H1 (cell line): ENCODE measurements at regions not wholly inside any gene's neighbourhood (a gene's known extent, or its start where the extent isn't known, plus 50 kb on each side); places are given as distances from the start of the nearest gene placed in this dataset.

Experiments used
- CTCF ChIA-PET: fragments of 300-600 bp; sonication (Branson Sonifier 250); formaldehyde crosslinking; loops from one replicate; lab custom pipeline; 2021; ENCODE audit not compliant: partially characterized antibody; lab: Charles Lee
- POLR2A ChIA-PET: fragments of 300-600 bp; sonication (Branson Sonifier 250); formaldehyde crosslinking; loops from one replicate; lab custom pipeline; 2021; ENCODE audit warnings: inconsistent platforms; ENCODE audit not compliant: partially characterized antibody; lab: Charles Lee
- DNase-seq, 2 experiments: peaks; one replicate each; pipeline versions ENCODE4 v3.0.0 to v3.0.0-alpha.2; 2010 to 2022; ENCODE audit warnings: low spot score in 2 of 2, low read depth in 1 of 2, mixed read lengths in 1 of 2
- FAIRE-seq: peaks from 2 replicates; lab custom pipeline; 2011; peaks lifted over from hg19 to GRCh38; lab: Jason Lieb, UNC
- H2AFZ ChIP-seq: 2 replicates; pipeline ENCODE4 v1.8.1; 2012; ENCODE audit warnings: low read length, inconsistent platforms
- H2AK5ac ChIP-seq: 2 replicates; pipeline ENCODE4 v1.6.1; 2013; ENCODE audit warnings: low read depth, low read length
- H2BK120ac ChIP-seq: replicated peaks from 2 replicates; pipeline ENCODE3; 2013; ENCODE audit warnings: low read depth, low read length, inconsistent platforms
- H2BK12ac ChIP-seq: 2 replicates; pipeline ENCODE4 v1.6.1; 2013; ENCODE audit warnings: low read depth, low read length
- H2BK15ac ChIP-seq: 2 replicates; pipeline ENCODE4 v1.6.1; 2013; ENCODE audit warnings: low read length
- H2BK20ac ChIP-seq: 2 replicates; pipeline ENCODE4 v1.6.1; 2013; ENCODE audit warnings: low read length
- H2BK5ac ChIP-seq: 2 replicates; pipeline ENCODE4 v1.6.1; 2013; ENCODE audit warnings: low read depth, low read length
- H3K14ac ChIP-seq: 2 replicates; pipeline ENCODE4 v1.6.1; 2013; ENCODE audit warnings: inconsistent platforms; ENCODE audit not compliant: insufficient read length
- H3K18ac ChIP-seq: 2 replicates; pipeline ENCODE4 v1.6.1; 2013; ENCODE audit warnings: low read length; ENCODE audit errors: extremely low read depth
- H3K23ac ChIP-seq: 2 replicates; pipeline ENCODE4 v1.6.1; 2013; ENCODE audit warnings: inconsistent platforms; ENCODE audit not compliant: insufficient read length
- H3K23me2 ChIP-seq: 2 replicates; pipeline ENCODE4 v1.6.1; 2013; ENCODE audit warnings: low read depth, low read length
- H3K27ac ChIP-seq: 2 replicates; pipeline ENCODE4 v1.6.1; 2011; ENCODE audit warnings: low read depth, low read length, inconsistent platforms
- H3K27me3 ChIP-seq, 4 experiments: replicated peaks in 1 of 4; 1 replicate in 1 of 4; 2 replicates in 3 of 4; pipeline versions ENCODE4 v1.6.1 to v1.8.1; 2011 to 2013; ENCODE audit warnings: low read length in 3 of 4, mild to moderate bottlenecking in 3 of 4, inconsistent platforms in 2 of 4, mixed read lengths in 2 of 4, moderate library complexity in 1 of 4; ENCODE audit not compliant: control insufficient read depth in 3 of 4, insufficient read depth in 3 of 4; ENCODE audit errors: extremely low read depth in 1 of 4
- H3K36me3 ChIP-seq, 4 experiments: 2 replicates each; pipeline versions ENCODE4 v1.6.1 to v1.8.1; 2011 to 2013; ENCODE audit warnings: mild to moderate bottlenecking in 4 of 4, low read length in 3 of 4, moderate library complexity in 2 of 4, control low read depth in 1 of 4, inconsistent platforms in 1 of 4; ENCODE audit not compliant: insufficient read depth in 4 of 4, control insufficient read depth in 2 of 4
- H3K4ac ChIP-seq: replicated peaks from 2 replicates; pipeline ENCODE3; 2013; ENCODE audit warnings: low read length, low read depth, mixed read lengths, inconsistent platforms; ENCODE audit not compliant: insufficient read length
- H3K4me1 ChIP-seq, 4 experiments: replicated peaks in 1 of 4; 1 replicate in 1 of 4; 2 replicates in 3 of 4; pipeline versions ENCODE4 v1.6.1 to v1.8.1; 2011 to 2013; ENCODE audit warnings: low read length in 3 of 4, inconsistent platforms in 2 of 4, mixed read lengths in 1 of 4; ENCODE audit not compliant: insufficient read depth in 4 of 4, control insufficient read depth in 3 of 4
- H3K4me2 ChIP-seq, 2 experiments: 2 replicates each; pipeline versions ENCODE4 v1.6.1 to v1.8.1; 2011 to 2013; ENCODE audit warnings: low read depth in 2 of 2, low read length in 2 of 2, control low read depth in 1 of 2, inconsistent platforms in 1 of 2, mild to moderate bottlenecking in 1 of 2; ENCODE audit not compliant: insufficient read depth in 1 of 2
- H3K4me3 ChIP-seq, 4 experiments: fragments of 200-600, 300-600 bp in 1 of 4; sonication (generic), shearing (Covaris generic), sonication (Bioruptor Twin) in 1 of 4; 2 replicates each; pipeline versions ENCODE4 v1.5.1 to v1.8.1; 2011 to 2016; ENCODE audit warnings: low read length in 4 of 4, low read depth in 3 of 4, control low read depth in 2 of 4, inconsistent platforms in 2 of 4, mild to moderate bottlenecking in 2 of 4, mixed read lengths in 1 of 4, moderate library complexity in 1 of 4; ENCODE audit not compliant: insufficient read depth in 2 of 4; ENCODE audit errors: extremely low read depth in 1 of 4
- H3K56ac ChIP-seq: replicated peaks from 2 replicates; pipeline ENCODE3; 2013; ENCODE audit warnings: low read depth, mild to moderate bottlenecking, mixed read lengths, low read length, inconsistent platforms; ENCODE audit not compliant: insufficient read length
- H3K79me1 ChIP-seq: 2 replicates; pipeline ENCODE4 v1.6.1; 2013; ENCODE audit warnings: low read depth, low read length, control low read depth
- H3K79me2 ChIP-seq, 2 experiments: 2 replicates each; pipeline versions ENCODE4 v1.6.1 to v1.8.1; 2012 to 2013; ENCODE audit warnings: low read length in 2 of 2, mild to moderate bottlenecking in 2 of 2, inconsistent platforms in 1 of 2; ENCODE audit not compliant: insufficient read depth in 2 of 2, control insufficient read depth in 1 of 2
- H3K9ac ChIP-seq, 4 experiments: replicated peaks in 1 of 4; 1 replicate in 1 of 4; 2 replicates in 3 of 4; pipeline versions ENCODE4 v1.6.1 to v1.8.1; 2011 to 2013; ENCODE audit warnings: low read depth in 3 of 4, low read length in 3 of 4, control low read depth in 2 of 4, mild to moderate bottlenecking in 2 of 4, moderate library complexity in 2 of 4, inconsistent platforms in 1 of 4; ENCODE audit errors: extremely low read depth in 1 of 4
- H3K9me3 ChIP-seq, 2 experiments: 2 replicates each; pipeline versions ENCODE4 v1.6.1 to v1.8.1; 2012 to 2013; ENCODE audit warnings: mild to moderate bottlenecking in 2 of 2, moderate library complexity in 2 of 2, control low read depth in 1 of 2, inconsistent platforms in 1 of 2, low read depth in 1 of 2, low read length in 1 of 2, mixed read lengths in 1 of 2; ENCODE audit not compliant: insufficient read depth in 2 of 2
- H4K20me1 ChIP-seq, 2 experiments: replicated peaks in 1 of 2; 2 replicates each; pipeline versions ENCODE3 to v1.8.1; 2011 to 2013; ENCODE audit warnings: inconsistent platforms in 2 of 2, low read length in 2 of 2, mild to moderate bottlenecking in 1 of 2; ENCODE audit not compliant: insufficient read depth in 2 of 2, control insufficient read depth in 1 of 2
- H4K5ac ChIP-seq: 2 replicates; pipeline ENCODE4 v1.6.1; 2013; ENCODE audit warnings: low read length, low read depth, mixed read lengths, inconsistent platforms; ENCODE audit not compliant: insufficient read length
- H4K8ac ChIP-seq: 2 replicates; pipeline ENCODE4 v1.8.0; 2013; ENCODE audit warnings: mild to moderate bottlenecking, moderate library complexity, low read length, inconsistent platforms; ENCODE audit not compliant: insufficient read depth; ENCODE audit errors: extremely low read depth
- H4K91ac ChIP-seq: replicated peaks from 2 replicates; pipeline ENCODE3; 2013; ENCODE audit warnings: low read length, mixed read lengths, inconsistent platforms; ENCODE audit not compliant: insufficient read length
- WGBS, 2 experiments: shearing (Covaris generic) in 1 of 2; methylation state at CpG; one replicate each; pipeline versions ENCODE4 v1.1.6 to v1.1.7; 2013 to 2015; ENCODE audit warnings: low lambda C conversion rate in 2 of 2, mixed read lengths in 2 of 2, inconsistent platforms in 1 of 2, low coverage in 1 of 2, missing lambda C conversion rate in 1 of 2; ENCODE audit not compliant: insufficient replicate concordance in 2 of 2, insufficient coverage in 1 of 2, insufficient read length in 1 of 2; ENCODE audit errors: extremely low coverage in 1 of 2, missing lambda C conversion rate in 1 of 2; 5-methylcytosine and 5-hydroxymethylcytosine counted together
- TF ChIP-seq, protein P1 (sequence below): fragments of 300-600 bp; sonication (generic); IDR thresholded peaks from 2 replicates; pipeline ENCODE4 v1.7.1; 2012; ENCODE audit warnings: low read length, moderate library complexity, mild to moderate bottlenecking, inconsistent platforms; ENCODE audit not compliant: insufficient replicate concordance

DNA sequence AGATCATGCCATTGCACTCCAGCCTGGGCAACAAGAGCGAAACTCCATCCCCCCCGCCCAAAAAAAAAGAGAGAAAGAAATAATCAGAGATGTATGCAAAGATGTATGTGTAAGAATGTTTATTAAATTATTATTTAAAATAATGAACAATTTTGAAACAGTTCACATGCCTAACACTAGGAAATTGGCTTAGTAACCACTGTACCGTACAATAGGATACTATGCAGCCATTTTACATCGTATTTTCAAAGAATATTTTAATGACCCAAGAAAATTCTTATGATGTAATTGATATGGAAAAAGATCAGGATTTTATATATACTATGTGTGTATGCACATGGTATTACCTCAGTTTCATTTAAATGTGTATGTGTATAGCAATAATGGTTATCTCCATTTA, 190.5 kb downstream of the ZFP36L2 start:
- no peaks in the 10 kb centered on the region for H3K9me3 ChIP-seq
- no peak overlapping the region for H4K5ac ChIP-seq
- H3K36me3 ChIP-seq = no peaks in the 10 kb centered on the region
- no peak overlapping the region for H3K18ac ChIP-seq
- no peak overlapping the region for H2BK12ac ChIP-seq
- H2BK120ac ChIP-seq = no peak overlapping the region
- FAIRE-seq = no peak
- no peak overlapping the region for H2BK15ac ChIP-seq
- no peak overlapping the region for H3K56ac ChIP-seq
- DNase-seq = no peak
- H2BK20ac ChIP-seq = no peak overlapping the region
- H3K4me3 ChIP-seq = no peak overlapping the region
- ChIA-PET POLR2A (no interaction called here), CTCF (no interaction called here)
- 0 out of 7 replicates have a peak, but pooled peaks cover 0 to 3% (median 0%) of the 10 kb centered on the region in 4 experiments for H3K4me1 ChIP-seq
- H3K27ac ChIP-seq = no peak overlapping the region
- WGBS, 2 experiments = 89% methylated on average over 4 of the region's 4 CpGs; no CpG with 5 or more reads in 1 of the 2 experiments
- H3K27me3 ChIP-seq = no peaks in the 10 kb centered on the region
- H2AFZ ChIP-seq = no peak overlapping the region
- H4K91ac ChIP-seq = no peak overlapping the region
- H2BK5ac ChIP-seq = no peak overlapping the region
- H2AK5ac ChIP-seq = no peak overlapping the region
- H3K79me2 ChIP-seq = no peaks in the 10 kb centered on the region
- no peak overlapping the region for H3K9ac ChIP-seq
- no peaks in the 10 kb centered on the region for H3K23me2 ChIP-seq
- H4K8ac ChIP-seq = no peak overlapping the region
- no peak overlapping the region for H3K14ac ChIP-seq
- H3K4ac ChIP-seq = no peak overlapping the region
- no peak overlapping the region for H3K4me2 ChIP-seq
- no peak overlapping the region for H3K23ac ChIP-seq
- no peaks in the 10 kb centered on the region for H4K20me1 ChIP-seq
- no peaks in the 10 kb centered on the region for H3K79me1 ChIP-seq
- TF ChIP-seq, protein P1, sequence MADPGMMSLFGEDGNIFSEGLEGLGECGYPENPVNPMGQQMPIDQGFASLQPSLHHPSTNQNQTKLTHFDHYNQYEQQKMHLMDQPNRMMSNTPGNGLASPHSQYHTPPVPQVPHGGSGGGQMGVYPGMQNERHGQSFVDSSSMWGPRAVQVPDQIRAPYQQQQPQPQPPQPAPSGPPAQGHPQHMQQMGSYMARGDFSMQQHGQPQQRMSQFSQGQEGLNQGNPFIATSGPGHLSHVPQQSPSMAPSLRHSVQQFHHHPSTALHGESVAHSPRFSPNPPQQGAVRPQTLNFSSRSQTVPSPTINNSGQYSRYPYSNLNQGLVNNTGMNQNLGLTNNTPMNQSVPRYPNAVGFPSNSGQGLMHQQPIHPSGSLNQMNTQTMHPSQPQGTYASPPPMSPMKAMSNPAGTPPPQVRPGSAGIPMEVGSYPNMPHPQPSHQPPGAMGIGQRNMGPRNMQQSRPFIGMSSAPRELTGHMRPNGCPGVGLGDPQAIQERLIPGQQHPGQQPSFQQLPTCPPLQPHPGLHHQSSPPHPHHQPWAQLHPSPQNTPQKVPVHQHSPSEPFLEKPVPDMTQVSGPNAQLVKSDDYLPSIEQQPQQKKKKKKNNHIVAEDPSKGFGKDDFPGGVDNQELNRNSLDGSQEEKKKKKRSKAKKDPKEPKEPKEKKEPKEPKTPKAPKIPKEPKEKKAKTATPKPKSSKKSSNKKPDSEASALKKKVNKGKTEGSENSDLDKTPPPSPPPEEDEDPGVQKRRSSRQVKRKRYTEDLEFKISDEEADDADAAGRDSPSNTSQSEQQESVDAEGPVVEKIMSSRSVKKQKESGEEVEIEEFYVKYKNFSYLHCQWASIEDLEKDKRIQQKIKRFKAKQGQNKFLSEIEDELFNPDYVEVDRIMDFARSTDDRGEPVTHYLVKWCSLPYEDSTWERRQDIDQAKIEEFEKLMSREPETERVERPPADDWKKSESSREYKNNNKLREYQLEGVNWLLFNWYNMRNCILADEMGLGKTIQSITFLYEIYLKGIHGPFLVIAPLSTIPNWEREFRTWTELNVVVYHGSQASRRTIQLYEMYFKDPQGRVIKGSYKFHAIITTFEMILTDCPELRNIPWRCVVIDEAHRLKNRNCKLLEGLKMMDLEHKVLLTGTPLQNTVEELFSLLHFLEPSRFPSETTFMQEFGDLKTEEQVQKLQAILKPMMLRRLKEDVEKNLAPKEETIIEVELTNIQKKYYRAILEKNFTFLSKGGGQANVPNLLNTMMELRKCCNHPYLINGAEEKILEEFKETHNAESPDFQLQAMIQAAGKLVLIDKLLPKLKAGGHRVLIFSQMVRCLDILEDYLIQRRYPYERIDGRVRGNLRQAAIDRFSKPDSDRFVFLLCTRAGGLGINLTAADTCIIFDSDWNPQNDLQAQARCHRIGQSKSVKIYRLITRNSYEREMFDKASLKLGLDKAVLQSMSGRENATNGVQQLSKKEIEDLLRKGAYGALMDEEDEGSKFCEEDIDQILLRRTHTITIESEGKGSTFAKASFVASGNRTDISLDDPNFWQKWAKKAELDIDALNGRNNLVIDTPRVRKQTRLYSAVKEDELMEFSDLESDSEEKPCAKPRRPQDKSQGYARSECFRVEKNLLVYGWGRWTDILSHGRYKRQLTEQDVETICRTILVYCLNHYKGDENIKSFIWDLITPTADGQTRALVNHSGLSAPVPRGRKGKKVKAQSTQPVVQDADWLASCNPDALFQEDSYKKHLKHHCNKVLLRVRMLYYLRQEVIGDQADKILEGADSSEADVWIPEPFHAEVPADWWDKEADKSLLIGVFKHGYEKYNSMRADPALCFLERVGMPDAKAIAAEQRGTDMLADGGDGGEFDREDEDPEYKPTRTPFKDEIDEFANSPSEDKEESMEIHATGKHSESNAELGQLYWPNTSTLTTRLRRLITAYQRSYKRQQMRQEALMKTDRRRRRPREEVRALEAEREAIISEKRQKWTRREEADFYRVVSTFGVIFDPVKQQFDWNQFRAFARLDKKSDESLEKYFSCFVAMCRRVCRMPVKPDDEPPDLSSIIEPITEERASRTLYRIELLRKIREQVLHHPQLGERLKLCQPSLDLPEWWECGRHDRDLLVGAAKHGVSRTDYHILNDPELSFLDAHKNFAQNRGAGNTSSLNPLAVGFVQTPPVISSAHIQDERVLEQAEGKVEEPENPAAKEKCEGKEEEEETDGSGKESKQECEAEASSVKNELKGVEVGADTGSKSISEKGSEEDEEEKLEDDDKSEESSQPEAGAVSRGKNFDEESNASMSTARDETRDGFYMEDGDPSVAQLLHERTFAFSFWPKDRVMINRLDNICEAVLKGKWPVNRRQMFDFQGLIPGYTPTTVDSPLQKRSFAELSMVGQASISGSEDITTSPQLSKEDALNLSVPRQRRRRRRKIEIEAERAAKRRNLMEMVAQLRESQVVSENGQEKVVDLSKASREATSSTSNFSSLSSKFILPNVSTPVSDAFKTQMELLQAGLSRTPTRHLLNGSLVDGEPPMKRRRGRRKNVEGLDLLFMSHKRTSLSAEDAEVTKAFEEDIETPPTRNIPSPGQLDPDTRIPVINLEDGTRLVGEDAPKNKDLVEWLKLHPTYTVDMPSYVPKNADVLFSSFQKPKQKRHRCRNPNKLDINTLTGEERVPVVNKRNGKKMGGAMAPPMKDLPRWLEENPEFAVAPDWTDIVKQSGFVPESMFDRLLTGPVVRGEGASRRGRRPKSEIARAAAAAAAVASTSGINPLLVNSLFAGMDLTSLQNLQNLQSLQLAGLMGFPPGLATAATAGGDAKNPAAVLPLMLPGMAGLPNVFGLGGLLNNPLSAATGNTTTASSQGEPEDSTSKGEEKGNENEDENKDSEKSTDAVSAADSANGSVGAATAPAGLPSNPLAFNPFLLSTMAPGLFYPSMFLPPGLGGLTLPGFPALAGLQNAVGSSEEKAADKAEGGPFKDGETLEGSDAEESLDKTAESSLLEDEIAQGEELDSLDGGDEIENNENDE = no peak
